ENCODE measurements at regions not wholly inside any gene's neighbourhood (a gene's known extent, or its start where the extent isn't known, plus 50 kb on each side); places are given as distances from the start of the nearest gene placed in this dataset.

DNA sequence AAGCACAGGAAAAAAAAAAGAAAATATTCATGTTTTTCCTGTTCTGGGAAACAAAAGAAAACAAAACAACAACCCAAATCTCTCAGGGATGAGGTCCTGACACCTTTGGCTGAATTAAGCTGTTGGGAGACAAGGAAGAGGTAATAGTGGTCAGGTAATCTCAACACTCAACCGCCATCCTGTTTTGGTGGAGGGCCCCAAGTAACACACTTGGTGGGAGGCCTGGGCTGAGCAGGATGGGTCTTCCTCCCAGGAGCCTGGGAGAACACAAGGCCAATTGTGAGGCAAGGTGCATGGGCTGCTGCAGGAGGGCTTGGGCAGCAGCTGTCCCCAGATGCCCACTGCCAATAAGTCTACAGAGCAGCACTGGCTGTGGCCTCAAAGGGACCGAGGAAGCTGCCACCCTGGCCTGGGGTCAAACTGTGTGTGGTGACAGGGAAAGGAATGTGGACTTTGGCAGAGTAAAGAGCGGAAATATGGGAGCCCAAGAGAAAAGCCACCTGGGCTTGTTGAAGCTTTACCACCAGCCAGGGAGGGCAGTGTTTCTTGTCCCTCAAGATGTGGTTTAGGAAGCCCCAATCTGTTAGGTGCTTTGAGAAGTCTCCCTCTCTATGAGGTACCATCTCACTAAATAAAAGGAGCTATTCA lies 93.5 kb upstream of the SLC25A13 start:
- Histone ChIP-seq H3K27me3 (ENCODE audit: insufficient read depth, low read length) (no peaks in the 10 kb centered on the region), H3K14ac (ENCODE audit: insufficient read depth, low read length) (no peak overlapping the region), H2BK15ac (ENCODE audit: low read depth, low read length) (no peak overlapping the region), H3K79me2 (ENCODE audit: insufficient read depth, low read length) (no peaks in the 10 kb centered on the region), H2AFZ (ENCODE audit: low read length) (no peak overlapping the region), H3K18ac (ENCODE audit: insufficient read length, low read depth, low read length) (no peak overlapping the region), H3K23me2 (ENCODE audit: insufficient read length, low read depth, low read length, poor library complexity, severe bottlenecking) (no peaks in the 10 kb centered on the region), H2BK120ac (ENCODE audit: low read depth, low read length, poor library complexity, severe bottlenecking) (no peak overlapping the region), H3K9ac (ENCODE audit: extremely low read depth, insufficient read length, low read length) (no peak overlapping the region), H3K79me1 (ENCODE audit: insufficient read depth, low read depth, low read length, poor library complexity, severe bottlenecking) (no peaks in the 10 kb centered on the region), H4K8ac (replicated peaks; ENCODE audit: insufficient read length, low read depth, low read length) (no peak overlapping the region), H3T11ph (ENCODE audit: low read length) (no peak overlapping the region), H2BK20ac (ENCODE audit: low read depth, low read length, poor library complexity, severe bottlenecking) (no peak overlapping the region), H3K56ac (ENCODE audit: insufficient read length, low read depth, low read length) (no peak overlapping the region), H3K4me1 (ENCODE audit: insufficient read depth, low read length) (no peaks in the 10 kb centered on the region; the same call in 1 of the 2 replicates), H4K20me1 (ENCODE audit: control insufficient read depth, insufficient read depth, insufficient read length) (no peaks in the 10 kb centered on the region), H4K5ac (ENCODE audit: insufficient read length, low read depth, low read length) (no peak overlapping the region), H3K23ac (ENCODE audit: insufficient read length, low read depth, low read length) (no peak overlapping the region), H2BK5ac (ENCODE audit: insufficient read length, low read length) (no peak overlapping the region), H4K91ac (ENCODE audit: insufficient read length, low read depth, low read length) (no peak overlapping the region), H3K9me3 (ENCODE audit: control insufficient read depth, low read depth, low read length) (no peaks in the 10 kb centered on the region), H2AK5ac (ENCODE audit: insufficient read length, low read length) (no peak overlapping the region), H2BK12ac (ENCODE audit: insufficient read length, low read depth, low read length) (no peak overlapping the region), H3K27ac (ENCODE audit: insufficient read length, low read depth, low read length) (no peak overlapping the region), H3K4me2 (ENCODE audit: insufficient read depth, insufficient read length, low read length) (no peak overlapping the region), H3K4ac (ENCODE audit: low read depth, low read length) (no peak overlapping the region)
- Mint-ChIP-seq H3K4me1 (peaks cover 7% of the 10 kb centered on the region in 2 experiments), H3K36me3 (ENCODE audit: insufficient read depth in 1 of 3, low read depth in 3 of 3) (no peaks in the 10 kb centered on the region), H3K27me3 (ENCODE audit: low read depth) (no peaks in the 10 kb centered on the region; the same call in 1 of the 2 replicates), H3K27ac (no peak overlapping the region), H3K4me3 (no peak overlapping the region), H3K9me3 (no peaks in the 10 kb centered on the region)
- peak; percentile 36 for DNase-seq
- no CpG with 5 or more reads among the region's 3 CpGs for WGBS (ENCODE audit: extremely low coverage, insufficient read length, low lambda C conversion rate)
- TF ChIP-seq, protein P1, sequence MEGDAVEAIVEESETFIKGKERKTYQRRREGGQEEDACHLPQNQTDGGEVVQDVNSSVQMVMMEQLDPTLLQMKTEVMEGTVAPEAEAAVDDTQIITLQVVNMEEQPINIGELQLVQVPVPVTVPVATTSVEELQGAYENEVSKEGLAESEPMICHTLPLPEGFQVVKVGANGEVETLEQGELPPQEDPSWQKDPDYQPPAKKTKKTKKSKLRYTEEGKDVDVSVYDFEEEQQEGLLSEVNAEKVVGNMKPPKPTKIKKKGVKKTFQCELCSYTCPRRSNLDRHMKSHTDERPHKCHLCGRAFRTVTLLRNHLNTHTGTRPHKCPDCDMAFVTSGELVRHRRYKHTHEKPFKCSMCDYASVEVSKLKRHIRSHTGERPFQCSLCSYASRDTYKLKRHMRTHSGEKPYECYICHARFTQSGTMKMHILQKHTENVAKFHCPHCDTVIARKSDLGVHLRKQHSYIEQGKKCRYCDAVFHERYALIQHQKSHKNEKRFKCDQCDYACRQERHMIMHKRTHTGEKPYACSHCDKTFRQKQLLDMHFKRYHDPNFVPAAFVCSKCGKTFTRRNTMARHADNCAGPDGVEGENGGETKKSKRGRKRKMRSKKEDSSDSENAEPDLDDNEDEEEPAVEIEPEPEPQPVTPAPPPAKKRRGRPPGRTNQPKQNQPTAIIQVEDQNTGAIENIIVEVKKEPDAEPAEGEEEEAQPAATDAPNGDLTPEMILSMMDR (conservative IDR thresholded peaks at IDR 0.05), result peak; percentile 16; the same call in 1 of the 3 replicates
